ENCODE measurements at regions not wholly inside any gene's neighbourhood (a gene's known extent, or its start where the extent isn't known, plus 50 kb on each side); places are given as distances from the start of the nearest gene placed in this dataset.
A peak's percentile ranks its signal among the peaks of the same experiment; 100 is the strongest.

DNA sequence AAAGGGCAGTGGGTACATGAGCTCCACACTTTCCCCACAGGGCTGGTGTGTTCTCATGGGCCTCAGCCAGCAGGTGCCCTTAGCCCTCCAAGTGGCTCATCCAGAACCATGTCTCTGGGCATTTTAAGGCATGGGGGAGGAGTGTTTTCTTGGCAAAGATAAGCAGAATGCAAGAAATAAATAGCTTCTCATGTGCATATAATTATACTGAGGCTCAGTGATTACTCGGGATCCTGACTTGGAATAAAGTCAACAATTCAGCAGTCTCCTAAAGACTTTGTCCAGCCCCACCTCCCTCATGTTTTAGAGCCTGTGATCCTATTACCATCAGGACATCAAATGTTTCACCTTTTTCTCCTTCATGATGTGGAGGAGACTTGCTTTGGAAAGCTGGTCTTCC is 92.7 kb upstream of the COG2 start:
- DNase-seq (ENCODE audit: low read depth in 2 of 2): no peak
- H3K4me3 ChIP-seq (replicated peaks in 1 of 2; ENCODE audit: low read depth in 2 of 2, low read length in 2 of 2): no peak overlapping the region
- TF ChIP-seq, protein P1, sequence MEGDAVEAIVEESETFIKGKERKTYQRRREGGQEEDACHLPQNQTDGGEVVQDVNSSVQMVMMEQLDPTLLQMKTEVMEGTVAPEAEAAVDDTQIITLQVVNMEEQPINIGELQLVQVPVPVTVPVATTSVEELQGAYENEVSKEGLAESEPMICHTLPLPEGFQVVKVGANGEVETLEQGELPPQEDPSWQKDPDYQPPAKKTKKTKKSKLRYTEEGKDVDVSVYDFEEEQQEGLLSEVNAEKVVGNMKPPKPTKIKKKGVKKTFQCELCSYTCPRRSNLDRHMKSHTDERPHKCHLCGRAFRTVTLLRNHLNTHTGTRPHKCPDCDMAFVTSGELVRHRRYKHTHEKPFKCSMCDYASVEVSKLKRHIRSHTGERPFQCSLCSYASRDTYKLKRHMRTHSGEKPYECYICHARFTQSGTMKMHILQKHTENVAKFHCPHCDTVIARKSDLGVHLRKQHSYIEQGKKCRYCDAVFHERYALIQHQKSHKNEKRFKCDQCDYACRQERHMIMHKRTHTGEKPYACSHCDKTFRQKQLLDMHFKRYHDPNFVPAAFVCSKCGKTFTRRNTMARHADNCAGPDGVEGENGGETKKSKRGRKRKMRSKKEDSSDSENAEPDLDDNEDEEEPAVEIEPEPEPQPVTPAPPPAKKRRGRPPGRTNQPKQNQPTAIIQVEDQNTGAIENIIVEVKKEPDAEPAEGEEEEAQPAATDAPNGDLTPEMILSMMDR (IDR thresholded peaks at IDR 0.05; ENCODE audit: low read depth, low read length): no peak

DNA sequence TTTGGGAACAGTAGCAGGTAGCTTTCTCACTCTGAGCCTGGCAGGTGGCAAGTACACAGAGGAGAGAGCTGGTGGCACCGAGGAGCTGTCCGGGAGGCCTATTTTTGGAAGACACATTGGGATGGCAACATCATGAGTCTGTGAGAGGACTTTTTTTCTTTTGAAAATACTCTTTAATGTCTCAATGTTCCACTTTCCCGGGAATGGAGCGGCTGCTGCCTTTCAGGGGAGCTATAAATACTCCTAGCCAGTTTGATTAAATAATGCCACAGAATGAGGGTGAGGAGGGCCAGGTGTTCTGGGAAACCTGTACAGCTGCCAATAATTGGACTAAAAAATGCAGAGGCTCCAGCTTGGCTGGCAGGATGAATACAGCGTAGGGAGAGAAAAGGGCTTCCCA is 93.3 kb upstream of the COG2 start:
- no peak for DNase-seq (ENCODE audit: low read depth in 2 of 2)
- TF ChIP-seq, protein P1 (IDR thresholded peaks at IDR 0.05; ENCODE audit: low read depth, low read length): no peak
- no peak overlapping the region for H3K4me3 ChIP-seq (replicated peaks in 1 of 2; ENCODE audit: low read depth in 2 of 2, low read length in 2 of 2)

DNA sequence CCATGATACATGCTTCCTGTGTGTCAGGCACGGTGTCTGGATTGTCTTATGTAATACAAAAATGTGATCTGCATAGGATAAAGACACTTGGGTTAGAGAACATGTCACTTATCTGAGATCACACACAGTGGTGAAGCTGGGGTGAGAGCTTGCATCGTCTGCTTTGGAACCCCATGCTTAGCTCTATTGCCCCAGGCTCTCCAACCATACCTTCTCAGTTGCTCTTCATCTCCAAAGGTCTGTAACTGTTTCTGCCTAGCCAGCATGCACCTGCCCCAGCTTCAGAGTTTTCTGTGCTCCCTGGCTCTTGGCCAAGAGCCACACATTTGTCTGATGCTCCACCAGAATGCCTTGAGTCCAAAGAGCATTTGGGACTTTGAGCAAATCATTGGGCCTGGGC is 93.9 kb upstream of the COG2 start:
- TF ChIP-seq, protein P1 (IDR thresholded peaks at IDR 0.05; ENCODE audit: low read depth, low read length): no peak
- no peak for DNase-seq (ENCODE audit: low read depth in 2 of 2)
- no peak overlapping the region for H3K4me3 ChIP-seq (replicated peaks in 1 of 2; ENCODE audit: low read depth in 2 of 2, low read length in 2 of 2)

DNA sequence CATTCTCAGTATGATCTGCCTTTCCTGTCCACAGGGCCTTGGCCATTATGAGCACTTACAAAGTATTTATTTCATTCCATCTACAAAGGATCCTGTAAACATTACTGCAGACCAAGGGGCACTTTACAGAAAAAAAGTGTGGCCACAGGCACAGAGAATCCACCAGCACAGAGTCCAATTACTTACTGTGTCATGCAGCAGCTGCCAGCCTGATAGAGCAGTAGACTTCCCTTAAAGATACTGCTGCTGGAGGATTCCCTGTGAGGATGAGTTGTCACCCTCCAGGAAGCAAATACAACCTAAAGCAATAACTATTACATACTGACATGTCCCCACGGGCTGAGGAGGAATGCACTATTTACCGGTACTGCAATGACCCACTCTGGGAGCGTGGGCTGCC is 97.1 kb upstream of the COG2 start:
- no peak overlapping the region for H3K4me3 ChIP-seq (replicated peaks in 1 of 2; ENCODE audit: low read depth in 2 of 2, low read length in 2 of 2)
- TF ChIP-seq, protein P1 (IDR thresholded peaks at IDR 0.05; ENCODE audit: low read depth, low read length): no peak
- DNase-seq (ENCODE audit: low read depth in 2 of 2): no peak

DNA sequence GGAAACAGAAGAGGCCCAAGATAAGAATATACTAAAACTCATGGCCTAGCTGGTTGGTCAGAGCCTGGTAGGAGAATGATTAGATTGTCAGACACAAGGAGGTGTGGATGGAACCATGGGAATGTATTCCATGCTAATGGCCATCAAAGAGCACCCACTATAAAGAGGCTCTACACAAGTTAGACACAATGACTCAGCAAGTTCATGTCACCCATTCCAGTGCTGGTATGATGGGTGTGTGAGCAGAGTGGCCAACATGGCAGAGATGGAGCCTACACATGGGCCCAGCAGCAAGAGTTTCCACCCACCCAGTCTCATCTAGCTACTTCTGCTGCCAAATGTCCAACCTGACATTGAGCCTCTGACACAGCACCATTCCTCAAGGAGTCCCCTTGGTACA is 97.5 kb upstream of the COG2 start:
- no peak overlapping the region for H3K4me3 ChIP-seq (replicated peaks in 1 of 2; ENCODE audit: low read depth in 2 of 2, low read length in 2 of 2)
- no peak for DNase-seq (ENCODE audit: low read depth in 2 of 2)
- TF ChIP-seq, protein P1 (IDR thresholded peaks at IDR 0.05; ENCODE audit: low read depth, low read length): no peak

DNA sequence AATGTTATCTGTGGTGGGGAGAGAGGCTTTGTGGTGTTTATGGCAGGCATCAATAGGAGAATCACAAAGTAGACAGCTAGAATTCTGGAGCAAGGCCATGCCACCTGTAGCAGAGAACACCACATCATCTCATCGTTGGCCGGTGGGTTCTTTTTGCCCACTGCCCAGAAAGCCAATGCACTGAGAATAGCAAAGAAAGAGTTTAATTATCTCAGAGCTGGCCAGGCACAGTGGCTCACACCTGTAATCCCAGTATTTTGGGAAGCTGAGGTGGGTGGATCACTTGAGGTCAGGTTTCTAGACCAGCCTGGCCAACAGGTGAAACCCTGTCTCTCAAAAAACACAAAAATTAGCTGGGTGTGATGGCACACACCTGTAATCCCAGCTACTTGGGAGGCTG is 99.2 kb upstream of the COG2 start:
- no peak overlapping the region for H3K4me3 ChIP-seq (replicated peaks in 1 of 2; ENCODE audit: low read depth in 2 of 2, low read length in 2 of 2)
- TF ChIP-seq, protein P1 (IDR thresholded peaks at IDR 0.05; ENCODE audit: low read depth, low read length): no peak
- DNase-seq (ENCODE audit: low read depth in 2 of 2): no peak

DNA sequence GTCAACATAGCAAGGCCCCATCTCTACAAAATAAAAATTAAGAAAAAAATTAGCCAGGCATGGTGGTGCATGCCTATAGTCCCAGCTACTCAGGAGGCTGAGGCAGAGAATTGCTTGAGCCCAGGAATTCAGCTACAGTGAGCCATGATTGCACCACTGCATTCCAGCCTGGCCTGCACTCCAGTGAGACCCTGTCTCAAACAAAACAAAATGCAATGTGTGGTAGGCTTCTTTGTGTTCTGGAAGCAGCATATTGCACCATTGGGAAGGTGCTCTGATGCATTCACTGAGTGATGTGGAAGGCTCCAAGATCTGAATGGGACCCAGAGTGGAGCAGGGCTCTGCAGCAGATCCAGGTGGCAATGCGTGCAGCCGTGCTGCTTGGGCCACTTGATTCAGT is 99.6 kb upstream of the COG2 start:
- peak in 1 of 2 donors; percentile 10 for DNase-seq (ENCODE audit: low read depth in 2 of 2)
- TF ChIP-seq, protein P1 (IDR thresholded peaks at IDR 0.05; ENCODE audit: low read depth, low read length): no peak
- no peak overlapping the region for H3K4me3 ChIP-seq (replicated peaks in 1 of 2; ENCODE audit: low read depth in 2 of 2, low read length in 2 of 2)
